Lower leg skin (tissue), 4 donors: ENCODE measurements at regions not wholly inside any gene's neighbourhood (a gene's known extent, or its start where the extent isn't known, plus 50 kb on each side); places are given as distances from the start of the nearest gene placed in this dataset.
"Not testable (repeated sequence)": the region's sequence is repeated elsewhere in the genome, so short reads cannot be mapped to it uniquely, and the experiment has no call there.

Experiments used
- DNase-seq, 2 donors: peaks; one replicate each; pipeline ENCODE4 v3.0.0-alpha.2; 2019; ENCODE audit warnings: low spot score in 2 of 2
- H3K4me3 ChIP-seq: fragments of 200-600 bp; sonication (generic); 2 replicates; pipeline ENCODE4 v1.5.1; 2017; ENCODE audit warnings: mild to moderate bottlenecking, low read depth; ENCODE audit not compliant: poor library complexity, severe bottlenecking
- POLR2A ChIP-seq, 2 donors: fragments of 450-650 bp; IDR thresholded peaks; one replicate each; pipeline ENCODE4 v1.6.1; 2016 to 2017; ENCODE audit warnings: antibody characterized with exemption in 2 of 2, mild to moderate bottlenecking in 1 of 2, moderate library complexity in 1 of 2
- WGBS, 2 donors: methylation state at CpG; one replicate each; pipeline ENCODE4 v1.1.5; 2018; 5-methylcytosine and 5-hydroxymethylcytosine counted together
- intact Hi-C: fragments of 100-400 bp; cut with DNase I; formaldehyde crosslinking; loops from one replicate; pipeline ENCODE4 v1.15.0; 2023; ENCODE audit warnings: low total_unique reads
- TF ChIP-seq, protein P1 (sequence below), 3 donors: fragments of 450-650 bp; IDR thresholded peaks; one replicate each; pipeline ENCODE4 v1.5.1; 2016; ENCODE audit warnings: antibody characterized with exemption in 3 of 3, mild to moderate bottlenecking in 3 of 3, moderate library complexity in 2 of 3

DNA sequence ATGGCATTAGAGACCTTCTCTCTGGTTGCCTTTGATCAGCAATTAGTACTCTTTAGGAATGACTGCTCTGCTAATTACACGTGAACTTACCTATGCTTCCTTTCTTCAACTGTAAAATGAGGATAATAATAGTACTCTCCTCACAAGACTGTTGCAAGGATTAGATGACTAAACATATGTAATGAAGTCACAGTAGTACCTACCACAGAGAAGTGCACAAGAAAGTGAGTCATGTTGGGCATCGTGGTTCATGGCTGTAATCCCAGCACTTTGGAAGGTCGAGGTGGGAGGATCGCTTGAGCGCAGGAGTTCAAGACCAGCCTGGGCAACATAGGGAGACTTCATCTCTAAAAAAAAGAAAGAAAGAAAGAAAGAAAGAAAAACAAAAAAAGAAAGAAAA is 68.1 kb upstream of the AK4 start:
- WGBS, 2 donors, result 68 to 69% methylated on average over 5 of the region's 5 CpGs
- intact Hi-C loops, result loop anchor here (10.0 kb wide), 1 partner anchor 125 kb away; no protein-coding TSS in a partner anchor
- TF ChIP-seq, protein P1, sequence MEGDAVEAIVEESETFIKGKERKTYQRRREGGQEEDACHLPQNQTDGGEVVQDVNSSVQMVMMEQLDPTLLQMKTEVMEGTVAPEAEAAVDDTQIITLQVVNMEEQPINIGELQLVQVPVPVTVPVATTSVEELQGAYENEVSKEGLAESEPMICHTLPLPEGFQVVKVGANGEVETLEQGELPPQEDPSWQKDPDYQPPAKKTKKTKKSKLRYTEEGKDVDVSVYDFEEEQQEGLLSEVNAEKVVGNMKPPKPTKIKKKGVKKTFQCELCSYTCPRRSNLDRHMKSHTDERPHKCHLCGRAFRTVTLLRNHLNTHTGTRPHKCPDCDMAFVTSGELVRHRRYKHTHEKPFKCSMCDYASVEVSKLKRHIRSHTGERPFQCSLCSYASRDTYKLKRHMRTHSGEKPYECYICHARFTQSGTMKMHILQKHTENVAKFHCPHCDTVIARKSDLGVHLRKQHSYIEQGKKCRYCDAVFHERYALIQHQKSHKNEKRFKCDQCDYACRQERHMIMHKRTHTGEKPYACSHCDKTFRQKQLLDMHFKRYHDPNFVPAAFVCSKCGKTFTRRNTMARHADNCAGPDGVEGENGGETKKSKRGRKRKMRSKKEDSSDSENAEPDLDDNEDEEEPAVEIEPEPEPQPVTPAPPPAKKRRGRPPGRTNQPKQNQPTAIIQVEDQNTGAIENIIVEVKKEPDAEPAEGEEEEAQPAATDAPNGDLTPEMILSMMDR (IDR thresholded peaks at IDR 0.05), result no peak
- TF ChIP-seq POLR2A (IDR thresholded peaks at IDR 0.05), result no peak
- no peak for DNase-seq
- no peak overlapping the region for H3K4me3 ChIP-seq

GRCh38 chr1:65082346-65083040 is 65.5 kb upstream of the AK4 start:
- DNase-seq, result no peak
- intact Hi-C loops, result no loop called here
- 79 to 83% methylated on average over 6 of the region's 6 CpGs for WGBS, 2 donors
- TF ChIP-seq, protein P1 (IDR thresholded peaks at IDR 0.05), result no peak
- TF ChIP-seq POLR2A (IDR thresholded peaks at IDR 0.05), result no peak
- H3K4me3 ChIP-seq, result no peak overlapping the region

GRCh38 chr1:65083263-65083896 is 64.6 kb upstream of the AK4 start:
- TF ChIP-seq, protein P1 (IDR thresholded peaks at IDR 0.05), result no peak
- 75 to 80% methylated on average over 4 of the region's 4 CpGs for WGBS, 2 donors
- DNase-seq, result no peak
- no peak overlapping the region for H3K4me3 ChIP-seq
- intact Hi-C loops, result no loop called here

- no peak for TF ChIP-seq POLR2A (IDR thresholded peaks at IDR 0.05)
- TF ChIP-seq, protein P1 (IDR thresholded peaks at IDR 0.05), result no peak
- intact Hi-C loops, result no loop called here
Observed at GRCh38 chr1:65084066-65084465, 63.9 kb upstream of the AK4 start.

DNA sequence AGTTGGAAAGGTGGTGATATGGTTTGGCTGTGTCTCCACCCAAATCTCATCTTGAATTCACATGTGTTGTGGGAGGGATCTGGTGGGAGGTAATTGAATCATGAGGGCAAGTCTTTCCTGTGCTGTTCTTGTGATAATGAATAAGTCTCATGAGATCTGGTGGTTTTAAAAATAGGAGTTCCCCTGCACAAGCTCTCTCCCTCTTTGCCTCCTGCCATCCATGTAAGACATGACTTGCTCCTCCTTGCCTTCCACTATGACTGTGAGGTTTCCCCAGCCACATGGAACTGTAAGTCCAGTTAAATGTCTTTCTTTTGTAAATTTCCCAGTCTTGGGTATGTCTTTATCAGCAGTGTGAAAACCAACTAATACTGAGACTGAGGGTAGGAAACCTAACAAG is 60.5 kb upstream of the AK4 start:
- H3K4me3 ChIP-seq, DNase-seq, intact Hi-C loops: not testable (repeated sequence)

More at GRCh38 chr1:65084066-65084465, 63.9 kb upstream of the AK4 start:
- no peak overlapping the region for H3K4me3 ChIP-seq
- no peak for DNase-seq
- WGBS, 2 donors, result 89% methylated on average over 2 of the region's 2 CpGs

GRCh38 chr1:65090406-65090805 is 57.6 kb upstream of the AK4 start:
- 52 to 62% methylated on average over 4 of the region's 4 CpGs for WGBS, 2 donors
- intact Hi-C loops, result no loop called here

More at GRCh38 chr1:65090406-65090805, 57.6 kb upstream of the AK4 start:
- TF ChIP-seq, protein P1 (IDR thresholded peaks at IDR 0.05), result no peak
- no peak for TF ChIP-seq POLR2A (IDR thresholded peaks at IDR 0.05)
- DNase-seq, result no peak
- no peak overlapping the region for H3K4me3 ChIP-seq
